WTC11 (cell line): ENCODE measurements at regions not wholly inside any gene's neighbourhood (a gene's known extent, or its start where the extent isn't known, plus 50 kb on each side); places are given as distances from the start of the nearest gene placed in this dataset.

Experiments
- ATAC-seq: fragments of 200-7000 bp; cut with Tn5 transposase; 2 replicates; pipeline ENCODE4 v1.10.0; 2021; ENCODE audit warnings: mild to moderate bottlenecking, moderate library complexity
- CTCF ChIA-PET: fragments of 300-600 bp; sonication (Branson Sonifier 250); formaldehyde crosslinking; loops from one replicate; lab custom pipeline; 2021; ENCODE audit warnings: antibody characterized with exemption; lab: Charles Lee
- POLR2A ChIA-PET: fragments of 350-600 bp; sonication (Branson Sonifier 250); formaldehyde crosslinking; loops from one replicate; lab custom pipeline; 2021; ENCODE audit warnings: antibody characterized with exemption; lab: Charles Lee
- DNase-seq: peaks from one replicate; pipeline ENCODE4 v3.0.0; 2021; ENCODE audit warnings: low spot score
- H3K27ac Mint-ChIP-seq: 2 replicates; pipeline ENCODE4 v1.8.0; 2021; ENCODE audit warnings: mixed read lengths
- H3K27me3 Mint-ChIP-seq: 2 replicates; pipeline ENCODE4 v1.8.0; 2021; ENCODE audit warnings: low read depth, mild to moderate bottlenecking, moderate library complexity, mixed read lengths
- H3K36me3 Mint-ChIP-seq: 2 replicates; pipeline ENCODE4 v1.8.0; 2021; ENCODE audit warnings: mixed read lengths
- H3K4me1 Mint-ChIP-seq: 2 replicates; pipeline ENCODE4 v1.8.0; 2022; ENCODE audit warnings: mixed read lengths
- H3K4me3 Mint-ChIP-seq: 2 replicates; pipeline ENCODE4 v1.8.0; 2021; ENCODE audit warnings: mild to moderate bottlenecking, moderate library complexity, mixed read lengths
- H3K9me3 Mint-ChIP-seq: 2 replicates; pipeline ENCODE4 v1.8.0; 2021; ENCODE audit warnings: mixed read lengths
- ATF2 ChIP-seq: sonication (generic); formaldehyde crosslinking; IDR thresholded peaks from 2 replicates; pipeline ENCODE4 v1.8.1; 2022; ENCODE audit warnings: low read depth, missing genetic modification reagents, borderline replicate concordance
- CBFB ChIP-seq: sonication (generic); formaldehyde crosslinking; IDR thresholded peaks from 2 replicates; pipeline ENCODE4 v1.8.1; 2022; ENCODE audit warnings: mild to moderate bottlenecking, low read depth, missing genetic modification reagents
- CREM ChIP-seq: sonication (generic); formaldehyde crosslinking; IDR thresholded peaks from 2 replicates; pipeline ENCODE4 v1.8.1; 2022; ENCODE audit warnings: mild to moderate bottlenecking, missing genetic modification reagents, moderate library complexity
- E2F4 ChIP-seq: sonication (generic); formaldehyde crosslinking; IDR thresholded peaks from 2 replicates; pipeline ENCODE4 v1.8.1; 2022; ENCODE audit warnings: low read depth, mild to moderate bottlenecking, moderate library complexity, missing genetic modification reagents, borderline replicate concordance
- ESRRA ChIP-seq: sonication (generic); formaldehyde crosslinking; IDR thresholded peaks from 2 replicates; pipeline ENCODE4 v1.8.1; 2022; ENCODE audit warnings: mild to moderate bottlenecking, missing genetic modification reagents, borderline replicate concordance
- FOXK1 ChIP-seq: sonication (generic); formaldehyde crosslinking; IDR thresholded peaks from 2 replicates; pipeline ENCODE4 v1.8.0; 2022; ENCODE audit warnings: mild to moderate bottlenecking, moderate library complexity, missing genetic modification reagents
- GTF2I ChIP-seq: fragments of 250-450 bp; sonication (Bioruptor Pico); conservative IDR thresholded peaks from 2 replicates; pipeline ENCODE4 v1.4.0; 2021; ENCODE audit warnings: mild to moderate bottlenecking
- MXD4 ChIP-seq: fragments of 250-450 bp; sonication (Bioruptor Pico); IDR thresholded peaks from 2 replicates; pipeline ENCODE4 v1.8.0; 2021; ENCODE audit warnings: mild to moderate bottlenecking, moderate library complexity, borderline replicate concordance
- RELA ChIP-seq: sonication (generic); formaldehyde crosslinking; IDR thresholded peaks from 2 replicates; pipeline ENCODE4 v1.8.1; 2022; ENCODE audit warnings: missing genetic modification reagents, mild to moderate bottlenecking, borderline replicate concordance
- SP1 ChIP-seq: sonication (generic); formaldehyde crosslinking; conservative IDR thresholded peaks from 2 replicates; pipeline ENCODE4 v1.8.1; 2022; ENCODE audit warnings: missing genetic modification reagents
- TP53 ChIP-seq: sonication (generic); formaldehyde crosslinking; IDR thresholded peaks from 2 replicates; pipeline ENCODE4 v1.8.1; 2023; ENCODE audit warnings: mild to moderate bottlenecking, missing genetic modification reagents
- ZMAT4 ChIP-seq: fragments of 250-450 bp; sonication (Bioruptor Pico); IDR thresholded peaks from 2 replicates; pipeline ENCODE4 v1.9.0; 2021; ENCODE audit warnings: mild to moderate bottlenecking
- ZNF138 ChIP-seq: sonication (generic); formaldehyde crosslinking; conservative IDR thresholded peaks from 2 replicates; pipeline ENCODE4 v1.8.1; 2022; ENCODE audit warnings: mild to moderate bottlenecking, moderate library complexity, missing genetic modification reagents
- ZNF219 ChIP-seq: sonication (generic); formaldehyde crosslinking; IDR thresholded peaks from 2 replicates; pipeline ENCODE4 v1.8.0; 2023; ENCODE audit warnings: missing genetic modification reagents, mild to moderate bottlenecking, borderline replicate concordance
- ZNF317 ChIP-seq: sonication (generic); formaldehyde crosslinking; IDR thresholded peaks from 2 replicates; pipeline ENCODE4 v1.8.1; 2023; ENCODE audit warnings: low read depth, mild to moderate bottlenecking, moderate library complexity, missing genetic modification reagents, borderline replicate concordance
- TF ChIP-seq, protein P1 (sequence below): sonication (generic); formaldehyde crosslinking; IDR thresholded peaks from 2 replicates; pipeline ENCODE4 v1.8.1; 2022; ENCODE audit warnings: mild to moderate bottlenecking, missing genetic modification reagents, moderate library complexity, borderline replicate concordance
- TF ChIP-seq, protein P2 (sequence below): sonication (generic); formaldehyde crosslinking; IDR thresholded peaks from 2 replicates; pipeline ENCODE4 v1.8.1; 2023; ENCODE audit warnings: mild to moderate bottlenecking, missing genetic modification reagents, moderate library complexity
- TF ChIP-seq, protein P3 (sequence below): sonication (generic); formaldehyde crosslinking; IDR thresholded peaks from 2 replicates; pipeline ENCODE4 v1.8.1; 2022; ENCODE audit warnings: missing genetic modification reagents, borderline replicate concordance
- TF ChIP-seq, protein P4 (sequence below): fragments of 250-450 bp; sonication (Bioruptor Pico); conservative IDR thresholded peaks from 2 replicates; pipeline ENCODE4 v1.9.0; 2021; ENCODE audit warnings: mild to moderate bottlenecking

DNA sequence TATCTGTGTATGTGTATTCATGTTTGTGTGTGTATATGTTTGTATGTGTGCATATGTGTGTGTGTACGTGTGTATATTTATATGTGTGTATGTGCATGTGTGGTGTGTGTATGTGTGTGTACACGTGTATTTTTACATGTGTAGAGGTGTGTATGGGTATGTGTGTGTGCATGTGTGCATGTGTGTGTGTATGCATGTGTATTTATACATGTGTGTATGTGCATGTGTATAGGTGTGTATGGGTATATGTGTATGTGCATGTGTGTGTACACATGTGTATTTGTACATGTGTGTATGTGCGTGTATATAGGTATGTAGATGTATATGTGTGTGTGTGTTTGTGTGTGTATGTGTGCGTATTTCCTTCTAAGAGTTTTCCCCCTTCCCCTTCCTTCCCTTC is 207.7 kb upstream of the ATP6AP2 start:
- H3K4me1 Mint-ChIP-seq = no peaks in the 10 kb centered on the region
- no peaks in the 10 kb centered on the region for H3K9me3 Mint-ChIP-seq
- CTCF ChIA-PET = no interaction called here

More for the DNA sequence above, 207.7 kb upstream of the ATP6AP2 start:
- no peaks in the 10 kb centered on the region for H3K36me3 Mint-ChIP-seq
- no peak for TF ChIP-seq CREM (CRISPR knock-in tag)
- TF ChIP-seq ATF2 (CRISPR knock-in tag) = no peak
- TF ChIP-seq CBFB = no peak
- TF ChIP-seq TP53 (CRISPR knock-in tag) = no peak
- no peak for TF ChIP-seq FOXK1 (CRISPR knock-in tag)
- TF ChIP-seq GTF2I (CRISPR knock-in tag) = no peak
- no peak for TF ChIP-seq ZNF138 (CRISPR knock-in tag)
- TF ChIP-seq, protein P1, sequence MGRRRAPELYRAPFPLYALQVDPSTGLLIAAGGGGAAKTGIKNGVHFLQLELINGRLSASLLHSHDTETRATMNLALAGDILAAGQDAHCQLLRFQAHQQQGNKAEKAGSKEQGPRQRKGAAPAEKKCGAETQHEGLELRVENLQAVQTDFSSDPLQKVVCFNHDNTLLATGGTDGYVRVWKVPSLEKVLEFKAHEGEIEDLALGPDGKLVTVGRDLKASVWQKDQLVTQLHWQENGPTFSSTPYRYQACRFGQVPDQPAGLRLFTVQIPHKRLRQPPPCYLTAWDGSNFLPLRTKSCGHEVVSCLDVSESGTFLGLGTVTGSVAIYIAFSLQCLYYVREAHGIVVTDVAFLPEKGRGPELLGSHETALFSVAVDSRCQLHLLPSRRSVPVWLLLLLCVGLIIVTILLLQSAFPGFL (CRISPR knock-in tag) = no peak
- no peak for TF ChIP-seq MXD4
- TF ChIP-seq, protein P2, sequence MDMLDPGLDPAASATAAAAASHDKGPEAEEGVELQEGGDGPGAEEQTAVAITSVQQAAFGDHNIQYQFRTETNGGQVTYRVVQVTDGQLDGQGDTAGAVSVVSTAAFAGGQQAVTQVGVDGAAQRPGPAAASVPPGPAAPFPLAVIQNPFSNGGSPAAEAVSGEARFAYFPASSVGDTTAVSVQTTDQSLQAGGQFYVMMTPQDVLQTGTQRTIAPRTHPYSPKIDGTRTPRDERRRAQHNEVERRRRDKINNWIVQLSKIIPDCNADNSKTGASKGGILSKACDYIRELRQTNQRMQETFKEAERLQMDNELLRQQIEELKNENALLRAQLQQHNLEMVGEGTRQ = no peak
- no peak for TF ChIP-seq E2F4 (CRISPR knock-in tag)
- TF ChIP-seq ESRRA (CRISPR knock-in tag) = no peak
- TF ChIP-seq, protein P3, sequence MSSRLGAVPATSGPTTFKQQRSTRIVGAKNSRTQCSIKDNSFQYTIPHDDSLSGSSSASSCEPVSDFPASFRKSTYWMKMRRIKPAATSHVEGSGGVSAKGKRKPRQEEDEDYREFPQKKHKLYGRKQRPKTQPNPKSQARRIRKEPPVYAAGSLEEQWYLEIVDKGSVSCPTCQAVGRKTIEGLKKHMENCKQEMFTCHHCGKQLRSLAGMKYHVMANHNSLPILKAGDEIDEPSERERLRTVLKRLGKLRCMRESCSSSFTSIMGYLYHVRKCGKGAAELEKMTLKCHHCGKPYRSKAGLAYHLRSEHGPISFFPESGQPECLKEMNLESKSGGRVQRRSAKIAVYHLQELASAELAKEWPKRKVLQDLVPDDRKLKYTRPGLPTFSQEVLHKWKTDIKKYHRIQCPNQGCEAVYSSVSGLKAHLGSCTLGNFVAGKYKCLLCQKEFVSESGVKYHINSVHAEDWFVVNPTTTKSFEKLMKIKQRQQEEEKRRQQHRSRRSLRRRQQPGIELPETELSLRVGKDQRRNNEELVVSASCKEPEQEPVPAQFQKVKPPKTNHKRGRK (CRISPR knock-in tag) = no peak
- no peak for TF ChIP-seq SP1 (CRISPR knock-in tag)
- TF ChIP-seq, protein P4, sequence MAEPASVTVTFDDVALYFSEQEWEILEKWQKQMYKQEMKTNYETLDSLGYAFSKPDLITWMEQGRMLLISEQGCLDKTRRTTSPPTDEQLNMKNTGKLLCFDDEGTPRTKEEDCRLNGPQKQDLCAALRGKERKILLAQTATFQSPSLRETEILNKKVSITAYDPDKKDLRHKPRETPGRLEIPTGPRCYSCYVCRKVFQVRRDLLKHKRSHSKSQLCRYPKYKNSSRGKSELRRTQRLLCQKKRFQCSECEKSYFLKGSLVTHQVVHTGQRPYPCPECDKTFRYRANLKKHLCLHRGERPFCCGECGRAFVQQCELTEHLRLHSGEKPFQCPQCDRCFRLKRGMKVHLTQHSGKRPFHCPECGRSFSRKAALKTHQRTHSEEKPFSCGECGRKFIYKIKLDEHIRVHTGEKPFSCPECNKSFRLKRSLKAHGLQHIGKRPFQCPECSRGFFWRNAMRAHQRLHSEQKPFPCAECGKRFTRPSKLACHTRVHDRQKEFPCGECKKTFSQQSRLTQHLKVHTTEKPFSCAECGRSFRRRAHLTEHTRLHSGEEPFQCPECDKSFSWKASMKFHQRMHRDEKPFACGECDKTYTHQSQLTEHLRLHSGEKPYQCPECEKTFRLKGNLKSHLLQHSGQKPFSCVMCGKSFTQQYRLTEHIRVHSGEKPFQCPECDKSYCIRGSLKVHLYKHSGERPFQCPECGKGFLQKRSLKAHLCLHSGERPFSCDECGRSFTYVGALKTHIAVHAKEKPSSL = no peak
- TF ChIP-seq ZNF317 (CRISPR knock-in tag) = no peak
- no peak for TF ChIP-seq RELA
- no peak for TF ChIP-seq ZMAT4 (CRISPR knock-in tag)
- no peak for TF ChIP-seq ZNF219
- TF ChIP-seq, all 79 proteins: peak for 0
- H3K4me3 Mint-ChIP-seq = no peak overlapping the region
- ATAC-seq (no peak), DNase-seq (no peak)
- peaks cover 2% of the 10 kb centered on the region; the same call in 1 of the 2 replicates for H3K27me3 Mint-ChIP-seq
- H3K27ac Mint-ChIP-seq = no peak overlapping the region
- POLR2A ChIA-PET = no interaction called here
